ENCODE measurements at regions not wholly inside any gene's neighbourhood (a gene's known extent, or its start where the extent isn't known, plus 50 kb on each side); places are given as distances from the start of the nearest gene placed in this dataset.

GRCh38 chr15:31831596-31831995 is 198.7 kb upstream of the CHRNA7 start:
- WGBS, 2 experiments (ENCODE audit: insufficient coverage in 2 of 2) = 89 to 95% methylated on average over 8 to 9 of the region's 10 CpGs

DNA sequence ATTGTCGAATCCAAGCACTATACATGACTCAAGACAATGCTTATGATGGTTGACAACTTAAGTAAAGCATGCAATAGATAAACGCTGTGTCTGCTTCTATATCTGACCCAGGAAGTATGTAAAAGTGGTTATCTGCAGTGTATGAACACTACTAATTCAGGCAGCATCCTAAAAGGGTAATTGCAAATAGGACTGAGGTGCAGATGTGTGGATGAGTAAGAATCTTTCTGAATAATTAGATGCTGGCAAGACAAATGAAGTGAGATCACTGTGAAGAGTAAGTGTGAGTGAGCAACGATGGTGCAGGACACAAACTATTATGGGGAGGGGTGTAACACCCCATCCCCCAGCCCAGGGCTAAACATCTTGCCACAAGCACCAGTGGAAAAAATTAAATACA is 195.7 kb upstream of the CHRNA7 start:
- H3K4me3 ChIP-seq (ENCODE audit: extremely low read depth, insufficient read depth, low read length, poor library complexity, severe bottlenecking) = no peak overlapping the region
- H3K27ac ChIP-seq (ENCODE audit: low read depth, low read length, severe bottlenecking) = no peak overlapping the region
- no peaks in the 10 kb centered on the region for H3K9me3 ChIP-seq (ENCODE audit: control insufficient read depth, low read length)
- 85 to 100% methylated on average over 1 to 2 of the region's 3 CpGs for WGBS, 2 experiments (ENCODE audit: insufficient coverage in 2 of 2)
- no peaks in the 10 kb centered on the region for H3K36me3 ChIP-seq (ENCODE audit: control insufficient read depth, insufficient read depth, low read length)
- no peaks in the 10 kb centered on the region for H3K4me1 ChIP-seq (ENCODE audit: control insufficient read depth, insufficient read depth, low read length, poor library complexity, severe bottlenecking)

More at GRCh38 chr15:31831596-31831995, 198.7 kb upstream of the CHRNA7 start:
- H3K36me3 ChIP-seq (ENCODE audit: control insufficient read depth, insufficient read depth, low read length) = no peaks in the 10 kb centered on the region
- H3K9me3 ChIP-seq (ENCODE audit: control insufficient read depth, low read length) = no peaks in the 10 kb centered on the region
- H3K4me3 ChIP-seq (ENCODE audit: extremely low read depth, insufficient read depth, low read length, poor library complexity, severe bottlenecking) = no peak overlapping the region
- H3K27ac ChIP-seq (ENCODE audit: low read depth, low read length, severe bottlenecking) = no peak overlapping the region
- H3K4me1 ChIP-seq (ENCODE audit: control insufficient read depth, insufficient read depth, low read length, poor library complexity, severe bottlenecking) = no peaks in the 10 kb centered on the region

DNA sequence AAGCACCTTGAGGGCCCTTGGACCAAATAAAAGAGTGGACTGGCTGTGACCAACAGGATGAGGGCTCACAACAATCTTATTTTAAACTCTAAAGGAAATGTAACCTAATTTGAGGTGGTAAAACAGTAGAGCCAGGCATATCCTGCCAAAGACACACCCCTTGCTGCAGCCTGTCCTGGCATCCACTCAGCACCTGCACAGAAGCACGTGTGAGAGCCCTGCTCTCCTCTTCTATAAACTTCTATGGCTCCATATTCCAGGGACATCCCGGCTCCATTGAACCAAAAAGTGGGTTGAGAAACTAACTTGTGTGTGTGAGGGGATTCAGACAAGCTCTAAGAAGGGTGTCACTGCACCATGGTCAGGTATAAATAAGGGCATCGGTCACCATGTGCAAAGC is 190.9 kb upstream of the CHRNA7 start:
- WGBS, 2 experiments (ENCODE audit: insufficient coverage in 2 of 2) = no CpG with 5 or more reads among the region's 3 CpGs
- Histone ChIP-seq H3K4me3 (ENCODE audit: extremely low read depth, insufficient read depth, low read length, poor library complexity, severe bottlenecking) (no peak overlapping the region), H3K27ac (ENCODE audit: low read depth, low read length, severe bottlenecking) (no peak overlapping the region), H3K9me3 (ENCODE audit: control insufficient read depth, low read length) (no peaks in the 10 kb centered on the region), H3K36me3 (ENCODE audit: control insufficient read depth, insufficient read depth, low read length) (no peaks in the 10 kb centered on the region), H3K4me1 (ENCODE audit: control insufficient read depth, insufficient read depth, low read length, poor library complexity, severe bottlenecking) (no peaks in the 10 kb centered on the region)

DNA sequence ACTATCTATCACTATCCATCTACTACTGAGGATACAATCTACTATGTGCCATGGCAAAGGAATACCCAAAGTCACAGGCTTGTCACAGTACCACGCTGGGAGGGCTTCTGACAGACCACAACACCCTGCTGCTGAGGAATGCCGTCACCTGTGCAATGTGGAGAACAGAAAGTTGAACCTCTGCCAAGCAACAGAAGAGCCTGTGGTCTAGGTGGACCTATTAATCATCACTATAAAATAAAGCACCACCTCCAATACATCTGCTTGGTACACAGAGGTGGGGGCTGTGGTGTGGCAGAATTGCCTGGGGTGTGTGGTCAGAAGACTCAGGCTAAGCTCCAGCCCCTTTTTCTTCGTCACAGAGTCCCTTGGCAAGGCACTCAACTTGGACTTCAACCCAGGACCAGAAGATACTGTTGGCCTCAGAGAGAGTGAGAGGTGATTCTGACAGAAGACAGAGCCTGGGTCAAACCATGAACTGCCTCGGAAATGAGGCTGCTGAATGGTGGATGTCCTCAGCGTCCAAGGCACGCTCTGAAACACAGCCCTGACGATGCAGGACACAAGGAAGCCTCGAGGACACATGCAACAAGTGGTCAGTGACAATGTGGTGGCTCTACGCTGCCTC is 189.4 kb upstream of the CHRNA7 start:
- no peak overlapping the region for H3K4me3 ChIP-seq (ENCODE audit: extremely low read depth, insufficient read depth, low read length, poor library complexity, severe bottlenecking)
- H3K36me3 ChIP-seq (ENCODE audit: control insufficient read depth, insufficient read depth, low read length) = no peaks in the 10 kb centered on the region
- no peak overlapping the region for H3K27ac ChIP-seq (ENCODE audit: low read depth, low read length, severe bottlenecking)
- 75 to 85% methylated on average over 4 to 8 of the region's 9 CpGs for WGBS, 2 experiments (ENCODE audit: insufficient coverage in 2 of 2)
- H3K9me3 ChIP-seq (ENCODE audit: control insufficient read depth, low read length) = no peaks in the 10 kb centered on the region
- H3K4me1 ChIP-seq (ENCODE audit: control insufficient read depth, insufficient read depth, low read length, poor library complexity, severe bottlenecking) = no peaks in the 10 kb centered on the region

DNA sequence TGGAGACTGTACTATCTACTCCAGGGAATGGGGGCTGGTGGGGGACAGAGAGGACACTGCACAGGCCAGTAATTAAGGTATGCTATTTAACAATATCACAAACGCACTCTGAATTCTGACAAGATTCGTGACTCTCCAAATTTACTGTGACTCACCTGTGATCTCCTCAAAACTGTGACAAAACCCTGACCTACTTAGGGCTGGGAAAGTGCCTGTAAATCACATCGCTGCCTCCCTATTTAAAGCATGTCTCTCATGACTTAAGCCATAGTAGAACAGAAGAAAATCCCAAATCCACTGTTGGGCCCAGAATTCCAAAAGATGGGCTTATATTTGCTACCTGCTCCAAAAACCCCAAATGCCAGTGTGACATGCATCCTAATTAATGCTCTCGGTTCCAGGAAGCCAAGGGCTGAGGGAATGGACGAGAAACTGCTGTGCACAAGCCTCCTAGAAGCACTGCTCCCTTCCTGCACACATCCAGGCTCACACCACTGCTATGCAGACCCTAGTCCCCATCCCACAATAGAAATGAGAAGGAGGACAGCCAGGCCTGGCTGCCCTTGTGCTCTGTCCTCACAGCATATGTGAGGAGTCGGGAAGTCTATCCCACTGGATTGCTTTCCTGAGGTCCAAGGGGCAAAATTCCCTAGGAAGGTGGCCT is 187.7 kb upstream of the CHRNA7 start:
- H3K27ac ChIP-seq (ENCODE audit: low read depth, low read length, severe bottlenecking) = no peak overlapping the region
- WGBS, 2 experiments (ENCODE audit: insufficient coverage in 2 of 2) = 81 to 89% methylated on average over 4 to 5 of the region's 6 CpGs
- H3K4me3 ChIP-seq (ENCODE audit: extremely low read depth, insufficient read depth, low read length, poor library complexity, severe bottlenecking) = no peak overlapping the region
- no peaks in the 10 kb centered on the region for H3K36me3 ChIP-seq (ENCODE audit: control insufficient read depth, insufficient read depth, low read length)
- no peaks in the 10 kb centered on the region for H3K9me3 ChIP-seq (ENCODE audit: control insufficient read depth, low read length)
- H3K4me1 ChIP-seq (ENCODE audit: control insufficient read depth, insufficient read depth, low read length, poor library complexity, severe bottlenecking) = no peaks in the 10 kb centered on the region

DNA sequence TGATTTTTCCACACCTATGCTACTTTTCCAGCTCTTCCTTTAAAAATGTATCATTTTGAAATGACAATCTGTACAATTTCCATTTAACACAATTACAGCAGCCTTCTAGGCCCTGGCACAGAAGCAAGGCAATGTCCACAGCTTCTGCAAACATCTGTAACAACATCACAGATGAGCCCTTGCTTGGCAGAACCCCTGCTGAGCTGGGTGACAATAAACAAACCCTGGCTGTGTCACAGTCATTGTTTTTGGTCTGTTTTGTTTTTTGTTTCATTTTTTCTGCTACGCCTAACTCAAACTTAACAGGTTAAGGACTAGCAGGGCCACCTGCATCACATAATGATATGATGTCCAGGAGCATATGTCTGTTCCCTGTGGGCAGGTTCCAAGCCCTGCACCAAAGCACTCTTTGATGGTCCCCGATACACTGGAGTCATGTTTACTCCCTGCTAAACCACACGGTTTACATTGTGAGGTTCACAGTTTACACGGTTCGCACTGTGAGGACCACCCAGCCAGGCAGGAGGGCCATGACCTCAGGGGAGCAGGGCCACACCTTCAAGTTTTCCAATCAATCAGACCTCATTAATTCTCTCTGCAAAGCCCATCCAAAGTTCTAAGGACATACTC is 186.8 kb upstream of the CHRNA7 start:
- Histone ChIP-seq H3K4me1 (ENCODE audit: control insufficient read depth, insufficient read depth, low read length, poor library complexity, severe bottlenecking) (no peaks in the 10 kb centered on the region), H3K4me3 (ENCODE audit: extremely low read depth, insufficient read depth, low read length, poor library complexity, severe bottlenecking) (no peak overlapping the region), H3K9me3 (ENCODE audit: control insufficient read depth, low read length) (no peaks in the 10 kb centered on the region), H3K27ac (ENCODE audit: low read depth, low read length, severe bottlenecking) (no peak overlapping the region), H3K36me3 (ENCODE audit: control insufficient read depth, insufficient read depth, low read length) (no peaks in the 10 kb centered on the region)
- 73 to 86% methylated on average over 5 of the region's 5 CpGs for WGBS, 2 experiments (ENCODE audit: insufficient coverage in 2 of 2)

DNA sequence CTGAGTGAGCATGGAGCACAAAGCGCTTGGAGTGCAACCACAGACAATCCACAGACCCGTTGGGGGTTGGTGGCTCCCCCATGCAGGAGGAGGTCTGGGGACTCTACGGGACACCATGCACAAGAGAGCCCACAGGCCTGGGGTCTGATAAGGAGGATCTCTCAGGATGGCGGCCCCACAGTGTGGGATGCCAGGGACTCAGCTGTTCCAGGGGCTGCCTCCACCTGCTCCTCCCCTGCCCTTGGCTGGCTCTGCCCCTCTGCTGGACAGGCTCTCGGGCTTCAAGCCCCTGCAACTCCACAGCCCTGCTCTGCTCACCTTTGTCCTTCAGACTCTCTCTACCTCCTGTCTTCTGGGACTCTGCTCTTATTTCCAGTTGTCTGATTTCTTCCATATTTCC is 184.5 kb upstream of the CHRNA7 start:
- no peaks in the 10 kb centered on the region for H3K9me3 ChIP-seq (ENCODE audit: control insufficient read depth, low read length)
- WGBS, 2 experiments (ENCODE audit: insufficient coverage in 2 of 2) = 87 to 93% methylated on average over 5 of the region's 5 CpGs
- H3K36me3 ChIP-seq (ENCODE audit: control insufficient read depth, insufficient read depth, low read length) = no peaks in the 10 kb centered on the region
- no peak overlapping the region for H3K4me3 ChIP-seq (ENCODE audit: extremely low read depth, insufficient read depth, low read length, poor library complexity, severe bottlenecking)
- no peaks in the 10 kb centered on the region for H3K4me1 ChIP-seq (ENCODE audit: control insufficient read depth, insufficient read depth, low read length, poor library complexity, severe bottlenecking)
- H3K27ac ChIP-seq (ENCODE audit: low read depth, low read length, severe bottlenecking) = no peak overlapping the region

DNA sequence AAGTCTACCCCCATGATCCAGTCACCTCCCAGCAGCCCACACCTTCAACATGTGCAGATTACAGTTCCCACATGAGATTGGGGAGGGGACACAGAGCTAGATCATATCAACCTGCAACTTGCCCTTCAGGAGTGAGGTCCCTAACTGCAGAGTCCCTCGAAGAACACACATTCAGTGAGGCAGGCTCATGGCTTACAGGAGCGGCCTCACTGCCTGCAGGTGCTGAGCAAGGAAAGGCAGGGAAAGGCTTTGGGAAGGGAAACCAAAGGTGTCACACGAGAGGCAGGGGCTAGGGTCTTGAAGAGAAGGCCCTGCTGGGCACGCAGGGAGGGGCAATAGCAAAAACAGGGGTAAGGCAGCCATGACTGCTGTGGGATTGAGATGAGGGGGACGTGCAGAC is 182.4 kb upstream of the CHRNA7 start:
- Histone ChIP-seq H3K4me1 (ENCODE audit: control insufficient read depth, insufficient read depth, low read length, poor library complexity, severe bottlenecking) (no peaks in the 10 kb centered on the region), H3K4me3 (ENCODE audit: extremely low read depth, insufficient read depth, low read length, poor library complexity, severe bottlenecking) (no peak overlapping the region), H3K27ac (ENCODE audit: low read depth, low read length, severe bottlenecking) (no peak overlapping the region), H3K36me3 (ENCODE audit: control insufficient read depth, insufficient read depth, low read length) (no peaks in the 10 kb centered on the region), H3K9me3 (ENCODE audit: control insufficient read depth, low read length) (no peaks in the 10 kb centered on the region)
- 81 to 90% methylated on average over 4 to 5 of the region's 5 CpGs for WGBS, 2 experiments (ENCODE audit: insufficient coverage in 2 of 2)

DNA sequence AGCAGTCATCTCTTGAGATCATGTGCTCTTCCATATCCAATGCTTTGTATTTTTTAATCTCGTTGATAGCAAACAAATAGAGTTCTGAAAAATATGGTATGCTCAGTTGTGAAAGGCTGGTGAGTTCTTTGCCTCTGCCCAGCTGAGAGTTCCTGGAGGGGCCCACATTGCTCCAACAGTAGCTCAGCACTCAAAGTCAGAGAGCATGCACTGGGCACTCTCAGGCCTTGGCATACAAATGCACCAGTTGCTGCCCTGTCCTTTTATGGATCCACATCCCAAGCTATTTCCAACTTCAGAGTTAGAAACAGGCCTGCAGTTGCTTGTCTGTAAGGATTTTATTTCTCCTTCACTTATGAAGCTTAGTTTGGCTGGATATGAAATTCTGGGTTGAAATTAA is 181.7 kb upstream of the CHRNA7 start:
- no CpG with 5 or more reads among the region's 1 CpG for WGBS, 2 experiments (ENCODE audit: insufficient coverage in 2 of 2)
- H3K4me3 ChIP-seq (ENCODE audit: extremely low read depth, insufficient read depth, low read length, poor library complexity, severe bottlenecking) = no peak overlapping the region

DNA sequence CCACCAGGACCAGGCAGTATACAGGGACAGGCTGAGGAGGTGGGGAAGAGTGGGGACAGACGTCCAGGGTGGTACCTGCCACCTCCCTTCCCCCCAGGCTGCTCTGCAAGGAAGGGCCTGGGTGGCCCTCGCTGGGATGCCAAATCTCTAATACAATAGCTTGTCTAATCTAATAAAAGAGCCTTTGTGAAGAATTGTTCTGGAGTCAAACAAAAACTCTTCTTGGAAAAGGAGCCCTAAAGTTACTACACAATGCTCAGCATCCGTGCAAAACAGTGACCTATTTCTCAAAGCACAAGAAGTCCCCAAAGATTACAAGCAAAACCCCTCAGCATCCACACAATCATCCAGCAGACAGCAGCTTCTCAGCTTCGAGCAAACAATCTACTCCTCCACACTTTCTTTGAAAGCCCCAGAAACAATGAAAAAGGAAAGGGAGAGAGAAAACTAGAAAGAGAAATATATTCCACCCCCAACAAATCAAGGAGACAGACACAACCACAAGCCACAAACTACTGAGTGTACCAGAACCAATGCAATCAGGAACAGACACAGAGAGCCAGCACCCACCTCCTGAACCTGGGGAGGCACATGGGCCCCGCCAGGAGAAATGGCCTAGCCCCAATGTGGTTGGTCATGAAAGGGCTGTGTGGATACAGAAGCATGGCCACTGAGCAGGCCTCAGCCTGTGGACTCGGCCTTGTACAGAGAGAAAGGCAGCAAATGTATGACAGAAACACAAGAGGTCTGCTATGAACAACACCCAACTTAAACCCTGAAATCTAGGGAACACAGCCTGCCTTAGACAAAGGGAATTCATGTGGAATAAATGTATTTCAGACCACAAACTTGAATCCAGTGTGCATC is 177.1 kb upstream of the CHRNA7 start:
- 56 to 100% methylated on average over 1 to 2 of the region's 6 CpGs for WGBS, 2 experiments (ENCODE audit: insufficient coverage in 2 of 2)
- no peaks in the 10 kb centered on the region for H3K4me1 ChIP-seq (ENCODE audit: control insufficient read depth, insufficient read depth, low read length, poor library complexity, severe bottlenecking)
- H3K4me3 ChIP-seq (ENCODE audit: extremely low read depth, insufficient read depth, low read length, poor library complexity, severe bottlenecking) = no peak overlapping the region
- H3K9me3 ChIP-seq (ENCODE audit: control insufficient read depth, low read length) = no peaks in the 10 kb centered on the region
- no peaks in the 10 kb centered on the region for H3K36me3 ChIP-seq (ENCODE audit: control insufficient read depth, insufficient read depth, low read length)
- H3K27ac ChIP-seq (ENCODE audit: low read depth, low read length, severe bottlenecking) = no peak overlapping the region

More for the DNA sequence above, 181.7 kb upstream of the CHRNA7 start:
- Histone ChIP-seq H3K9me3 (ENCODE audit: control insufficient read depth, low read length) (no peaks in the 10 kb centered on the region), H3K4me1 (ENCODE audit: control insufficient read depth, insufficient read depth, low read length, poor library complexity, severe bottlenecking) (no peaks in the 10 kb centered on the region), H3K27ac (ENCODE audit: low read depth, low read length, severe bottlenecking) (no peak overlapping the region), H3K36me3 (ENCODE audit: control insufficient read depth, insufficient read depth, low read length) (no peaks in the 10 kb centered on the region)

All from mesodermal cell (in vitro differentiated cells).